B cell (primary cell): ENCODE measurements at regions not wholly inside any gene's neighbourhood (a gene's known extent, or its start where the extent isn't known, plus 50 kb on each side); places are given as distances from the start of the nearest gene placed in this dataset.

Experiments
- CTCF ChIP-seq: fragments of 200-600 bp; IDR thresholded peaks from one replicate; pipeline ENCODE4 v1.8.0; 2022; ENCODE audit warnings: antibody characterized with exemption, mild to moderate bottlenecking
- EZH2 ChIP-seq: IDR thresholded peaks from 2 replicates; pipeline ENCODE4 v1.6.1; 2012; ENCODE audit warnings: borderline replicate concordance, low read depth, mild to moderate bottlenecking, moderate library complexity, low read length; ENCODE audit not compliant: insufficient read depth, poor library complexity, severe bottlenecking

DNA sequence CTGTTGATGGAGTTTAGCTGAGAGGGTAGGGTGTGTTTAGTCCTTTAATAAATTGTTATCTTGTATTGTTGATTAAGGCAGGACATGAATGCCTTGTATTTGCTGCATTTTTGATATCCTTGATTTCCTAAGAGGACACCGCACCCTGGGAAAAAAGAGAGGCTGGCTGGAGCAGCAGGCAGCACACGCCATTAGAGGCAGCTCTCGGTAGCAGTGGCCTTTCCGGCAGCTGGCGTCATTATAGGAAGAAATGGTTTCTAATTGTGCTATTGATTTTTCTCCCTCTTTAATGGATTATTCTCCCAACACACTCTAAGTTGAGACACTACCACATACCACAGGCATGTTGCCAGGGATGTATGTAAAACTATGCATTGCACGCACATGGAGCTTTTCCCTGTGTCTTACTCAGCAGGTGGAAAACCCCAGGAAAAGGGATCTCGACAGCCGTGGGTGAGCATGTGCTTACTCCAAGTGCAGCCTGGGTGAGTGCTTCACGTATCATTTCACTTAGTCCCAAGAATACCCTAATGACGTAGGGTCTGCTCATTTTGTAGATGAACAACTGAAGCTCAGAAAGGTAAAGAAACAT is 440.4 kb upstream of the RUNX1 start:
- TF ChIP-seq CTCF (no peak), EZH2 (no peak)
